ENCODE measurements at regions not wholly inside any gene's neighbourhood (a gene's known extent, or its start where the extent isn't known, plus 50 kb on each side); places are given as distances from the start of the nearest gene placed in this dataset.

- Histone ChIP-seq H3K4me3 (ENCODE audit: low read depth, low read length) (no peak overlapping the region), H3K27me3 (replicated peaks; ENCODE audit: control insufficient read depth, insufficient read depth, low read length) (no peaks in the 10 kb centered on the region), H3K36me3 (ENCODE audit: control insufficient read depth, insufficient read depth, low read length) (no peaks in the 10 kb centered on the region; the same call in 1 of the 2 replicates), H3K9me3 (no peaks in the 10 kb centered on the region), H3K4me1 (peaks cover 40% of the 10 kb centered on the region)
- Mint-ChIP-seq H3K4me1 (ENCODE audit: low read depth, unreplicated experiment) (peaks cover 36% of the 10 kb centered on the region), H3K27ac (ENCODE audit: unreplicated experiment) (no peak overlapping the region), H3K27me3 (ENCODE audit: insufficient read depth, unreplicated experiment) (no peaks in the 10 kb centered on the region), H3K36me3 (ENCODE audit: insufficient read depth, unreplicated experiment) (no peaks in the 10 kb centered on the region), H3K9me3 (ENCODE audit: unreplicated experiment) (peaks cover 9% of the 10 kb centered on the region), H3K4me3 (ENCODE audit: unreplicated experiment) (no peak overlapping the region)
- BruUV-seq (replicated peaks) = no TSS peak
- intact Hi-C loops (cut with micrococcal nuclease; ENCODE audit: unreplicated experiment) = loop anchor here (5.0 kb wide), 2 partner anchors 78 to 138 kb away; partner anchors contain the start of gene ENC1
- TF ChIP-seq CTCF (IDR thresholded peaks at IDR 0.05; ENCODE audit: insufficient read depth in 1 of 2, low read depth in 1 of 2, low read length in 1 of 2, severe bottlenecking in 1 of 2, unreplicated experiment in 1 of 2) = no peak
- ChIA-PET CTCF (no interaction called here), POLR2A (no interaction called here)
- DNase-seq = no peak
These were observed 136.1 kb downstream of the ENC1 start for GRCh38 chr5:74504463-74504862.

GRCh38 chr5:74502479-74502950 is 138.0 kb downstream of the ENC1 start:
- no peak for TF ChIP-seq CTCF (IDR thresholded peaks at IDR 0.05; ENCODE audit: insufficient read depth in 1 of 2, low read depth in 1 of 2, low read length in 1 of 2, severe bottlenecking in 1 of 2, unreplicated experiment in 1 of 2)
- CTCF ChIA-PET = no interaction called here
- Mint-ChIP-seq H3K9me3 (ENCODE audit: unreplicated experiment) (peaks cover 9% of the 10 kb centered on the region), H3K27ac (ENCODE audit: unreplicated experiment) (peak overlapping the region; percentile 86), H3K27me3 (ENCODE audit: insufficient read depth, unreplicated experiment) (no peaks in the 10 kb centered on the region), H3K4me3 (ENCODE audit: unreplicated experiment) (peak overlapping the region; percentile 57), H3K36me3 (ENCODE audit: insufficient read depth, unreplicated experiment) (no peaks in the 10 kb centered on the region), H3K4me1 (ENCODE audit: low read depth, unreplicated experiment) (peaks cover 44% of the 10 kb centered on the region)
- Histone ChIP-seq H3K36me3 (ENCODE audit: control insufficient read depth, insufficient read depth, low read length) (no peaks in the 10 kb centered on the region; the same call in 1 of the 2 replicates), H3K4me3 (ENCODE audit: low read depth, low read length) (no peak overlapping the region), H3K4me1 (peaks cover 46% of the 10 kb centered on the region), H3K9me3 (no peaks in the 10 kb centered on the region), H3K27me3 (replicated peaks; ENCODE audit: control insufficient read depth, insufficient read depth, low read length) (no peaks in the 10 kb centered on the region)
- intact Hi-C loops (cut with micrococcal nuclease; ENCODE audit: unreplicated experiment) = loop anchor here (5.0 kb wide), 2 partner anchors 80 to 140 kb away; partner anchors contain the start of gene ENC1
- POLR2A ChIA-PET = no interaction called here
- no peak for DNase-seq
- no TSS peak for BruUV-seq (replicated peaks)

GRCh38 chr5:74501674-74502478 is 138.7 kb downstream of the ENC1 start:
- peak overlapping the region; percentile 86 for H3K27ac Mint-ChIP-seq (ENCODE audit: unreplicated experiment)
- H3K4me1 Mint-ChIP-seq (ENCODE audit: low read depth, unreplicated experiment) = peaks cover 44% of the 10 kb centered on the region
- H3K36me3 Mint-ChIP-seq (ENCODE audit: insufficient read depth, unreplicated experiment) = no peaks in the 10 kb centered on the region
- DNase-seq = no peak
- TF ChIP-seq CTCF (IDR thresholded peaks at IDR 0.05; ENCODE audit: insufficient read depth in 1 of 2, low read depth in 1 of 2, low read length in 1 of 2, severe bottlenecking in 1 of 2, unreplicated experiment in 1 of 2) = no peak
- no TSS peak for BruUV-seq (replicated peaks)
- ChIA-PET POLR2A (no interaction called here), CTCF (no interaction called here)
- no peaks in the 10 kb centered on the region for H3K27me3 Mint-ChIP-seq (ENCODE audit: insufficient read depth, unreplicated experiment)
- H3K9me3 Mint-ChIP-seq (ENCODE audit: unreplicated experiment) = peaks cover 9% of the 10 kb centered on the region
- H3K4me3 ChIP-seq (ENCODE audit: low read depth, low read length) = no peak overlapping the region
- no peaks in the 10 kb centered on the region; the same call in 1 of the 2 replicates for H3K36me3 ChIP-seq (ENCODE audit: control insufficient read depth, insufficient read depth, low read length)
- intact Hi-C loops (cut with micrococcal nuclease; ENCODE audit: unreplicated experiment) = loop anchor here (5.0 kb wide), 2 partner anchors 80 to 140 kb away; partner anchors contain the start of gene ENC1
- H3K4me1 ChIP-seq = peaks cover 46% of the 10 kb centered on the region
- H3K4me3 Mint-ChIP-seq (ENCODE audit: unreplicated experiment) = peak overlapping the region; percentile 57
- H3K27me3 ChIP-seq (replicated peaks; ENCODE audit: control insufficient read depth, insufficient read depth, low read length) = no peaks in the 10 kb centered on the region
- H3K9me3 ChIP-seq = no peaks in the 10 kb centered on the region
